HG03354 (cell line): ENCODE measurements at regions not wholly inside any gene's neighbourhood (a gene's known extent, or its start where the extent isn't known, plus 50 kb on each side); places are given as distances from the start of the nearest gene placed in this dataset.
A peak's percentile ranks its signal among the peaks of the same experiment; 100 is the strongest.
"Not testable (repeated sequence)": the region's sequence is repeated elsewhere in the genome, so short reads cannot be mapped to it uniquely, and the experiment has no call there.

ENCODE experiments used
- ATAC-seq: cut with Tn5 transposase; IDR thresholded peaks from one replicate; pipeline ENCODE4 v1.9.1; 2021; ENCODE audit warnings: mild to moderate bottlenecking; ENCODE audit not compliant: unreplicated experiment, poor library complexity, severe bottlenecking

DNA sequence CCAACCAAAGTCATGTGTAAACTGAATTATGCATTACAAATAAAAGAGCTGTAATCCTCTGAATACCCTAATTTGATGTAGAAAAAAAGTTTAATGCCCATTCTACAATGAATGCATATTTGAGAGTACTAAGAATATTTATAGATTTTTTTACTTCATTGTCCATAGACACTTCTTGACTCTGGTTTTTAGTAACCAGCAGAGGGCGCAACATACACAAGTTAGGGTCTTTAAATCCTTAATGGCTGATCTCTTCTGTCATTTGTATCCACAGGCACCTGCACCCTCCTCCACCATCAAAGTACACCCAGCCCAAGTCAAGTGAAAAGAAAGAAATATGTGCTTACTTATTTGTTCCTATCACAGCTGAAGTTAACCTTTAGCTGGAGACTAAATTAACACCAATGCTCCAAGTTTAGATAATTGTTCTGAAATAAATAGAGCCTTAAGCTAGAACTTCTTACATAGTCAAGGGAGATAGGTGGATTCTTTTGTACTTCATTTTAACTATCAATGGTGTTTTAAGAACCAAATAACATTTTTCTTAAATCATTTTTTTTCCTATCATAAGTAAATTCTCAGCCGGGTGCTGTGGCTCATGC, 524.2 kb upstream of the DAB2 start:
- ATAC-seq = peak; percentile 95

DNA sequence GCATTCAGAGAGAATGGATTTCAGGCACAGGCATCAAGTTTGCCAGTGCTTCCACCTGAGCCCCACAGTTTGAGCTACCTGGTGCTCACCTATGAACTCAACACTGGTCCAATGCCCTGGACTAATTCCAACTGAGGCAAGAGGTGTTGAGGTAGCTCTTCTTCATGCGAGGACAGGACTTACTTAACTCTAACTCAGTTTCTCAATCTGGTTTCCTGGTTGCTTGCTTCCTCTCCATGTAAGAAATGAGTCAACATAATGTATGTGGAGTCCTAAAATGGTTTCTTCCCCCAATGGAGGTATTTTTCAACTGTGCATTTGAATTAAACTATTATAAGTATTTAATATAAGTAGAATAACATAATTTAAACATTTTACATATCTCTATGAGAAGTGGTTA, 523.6 kb upstream of the DAB2 start:
- ATAC-seq = no peak

DNA sequence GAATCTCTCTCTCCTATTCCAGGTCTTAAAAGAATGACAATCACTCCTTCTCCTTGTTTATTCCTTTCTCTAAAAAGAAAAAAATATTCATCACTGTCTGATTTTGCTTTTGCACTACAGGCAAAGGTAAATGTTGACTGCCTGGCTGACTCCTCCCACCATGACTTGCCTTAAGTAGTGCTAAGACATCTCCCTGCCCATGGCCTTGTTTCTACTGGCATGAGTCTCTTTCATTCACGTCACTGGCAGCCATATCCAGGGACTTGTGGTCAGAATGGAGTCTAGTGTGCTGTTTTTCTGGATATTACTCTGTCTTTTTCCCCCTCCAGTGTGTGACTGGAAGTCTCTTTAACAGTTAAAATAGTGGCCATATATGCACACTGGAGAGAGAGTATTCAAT, 522.9 kb upstream of the DAB2 start:
- ATAC-seq = no peak

DNA sequence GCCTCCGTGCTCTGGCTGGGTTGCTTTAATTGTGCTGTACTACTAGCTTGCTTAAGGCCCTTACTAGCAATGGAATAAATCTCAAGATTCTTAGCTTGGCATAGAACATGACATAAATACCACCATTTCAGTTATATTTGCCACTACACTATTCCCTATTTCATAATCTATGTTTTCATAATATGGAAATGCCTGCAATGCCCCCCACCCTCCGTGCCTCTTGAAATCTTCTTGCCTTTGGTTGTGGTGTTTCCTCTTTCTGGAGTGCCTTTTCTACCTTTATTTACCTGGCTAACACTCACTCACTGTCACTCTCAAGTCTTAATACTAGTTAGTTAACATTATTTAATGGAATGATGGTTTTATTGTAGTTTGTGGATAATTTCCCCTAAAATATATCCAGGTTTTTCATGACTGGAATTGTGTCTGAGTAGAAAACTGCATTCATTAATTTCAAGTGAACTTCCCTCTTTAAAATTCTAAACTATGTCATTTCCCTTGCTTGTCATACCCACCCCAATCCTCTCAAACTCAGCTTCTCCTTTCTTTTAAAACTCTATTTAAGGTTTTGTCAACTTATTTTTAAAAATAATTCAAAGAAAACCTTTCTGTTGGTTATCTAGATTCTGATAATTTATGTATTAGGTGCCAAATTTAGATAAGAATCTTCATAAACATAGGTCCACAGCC, 521.7 kb upstream of the DAB2 start:
- no peak for ATAC-seq

DNA sequence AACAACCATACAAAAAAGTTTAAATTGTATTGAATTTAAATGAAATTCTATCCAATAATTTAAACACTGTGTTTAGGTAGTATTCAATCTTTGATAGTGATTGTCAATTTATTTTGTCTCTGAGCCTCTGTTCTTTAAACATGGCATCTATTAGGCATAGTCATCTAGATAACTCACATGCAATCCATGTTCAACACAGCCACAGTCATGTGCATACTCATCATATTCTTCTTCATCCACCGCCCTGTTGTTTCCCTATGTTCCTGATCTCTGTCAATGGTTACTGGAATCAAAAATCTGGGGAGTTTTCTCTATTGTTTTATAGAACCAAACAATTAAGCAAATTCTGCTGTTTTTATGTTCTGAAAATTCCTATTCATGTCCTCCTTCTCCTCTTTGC, 521.1 kb upstream of the DAB2 start:
- no peak for ATAC-seq

DNA sequence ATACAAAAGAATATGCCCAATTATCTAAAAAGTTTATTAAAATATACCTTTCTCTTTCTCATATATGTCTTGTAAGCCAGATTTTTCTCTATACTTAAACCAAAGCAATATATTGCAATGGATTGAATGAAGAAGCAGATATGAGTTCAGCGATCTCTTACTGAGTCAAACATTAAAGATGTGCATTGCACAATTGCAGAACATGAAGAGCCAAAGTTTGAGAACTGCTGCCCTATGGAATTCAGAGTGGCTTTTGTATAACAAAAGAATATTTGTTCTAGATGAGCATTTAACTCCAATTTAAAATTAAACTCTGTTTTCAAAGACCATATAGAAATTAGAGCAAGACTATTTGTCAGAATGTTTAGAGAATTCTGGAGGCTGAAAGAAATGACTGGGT, 519.0 kb upstream of the DAB2 start:
- ATAC-seq = no peak

DNA sequence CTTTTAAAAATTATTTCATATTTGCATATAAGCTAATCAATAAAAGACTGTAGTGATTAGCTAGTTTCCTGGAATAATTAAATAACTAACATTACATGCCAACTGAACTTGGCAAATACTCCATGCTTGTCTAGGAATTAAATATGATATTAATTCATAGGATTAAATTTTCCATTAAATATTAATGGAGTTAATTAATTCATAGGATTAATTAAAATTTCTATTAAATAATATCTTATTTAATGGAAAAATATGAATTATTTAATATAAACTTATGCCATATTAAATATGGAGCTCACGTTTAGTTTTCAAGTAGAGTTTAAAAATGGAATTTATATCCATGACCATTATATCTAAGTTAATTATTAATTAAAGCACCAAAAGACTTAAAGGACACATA, 517.8 kb upstream of the DAB2 start:
- no peak for ATAC-seq

DNA sequence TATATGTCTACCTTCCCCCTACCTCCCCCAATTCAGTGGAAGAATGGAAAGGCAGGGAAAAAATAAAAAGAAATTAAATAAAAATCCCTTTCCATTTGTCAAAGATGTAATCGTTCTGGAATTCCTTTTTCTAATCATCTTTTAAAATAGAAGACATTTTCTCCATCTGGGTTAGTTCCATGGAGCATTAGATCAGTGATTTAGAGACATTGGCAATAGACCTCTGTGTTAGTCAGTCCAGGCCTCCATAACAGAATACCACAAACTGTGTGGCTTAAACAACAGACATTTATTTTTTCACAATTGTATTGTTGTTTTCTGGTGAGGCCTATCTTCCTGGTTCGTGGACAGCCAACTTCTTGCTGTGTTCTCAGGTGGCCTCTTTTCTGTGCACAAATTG, 516.6 kb upstream of the DAB2 start:
- no peak for ATAC-seq

DNA sequence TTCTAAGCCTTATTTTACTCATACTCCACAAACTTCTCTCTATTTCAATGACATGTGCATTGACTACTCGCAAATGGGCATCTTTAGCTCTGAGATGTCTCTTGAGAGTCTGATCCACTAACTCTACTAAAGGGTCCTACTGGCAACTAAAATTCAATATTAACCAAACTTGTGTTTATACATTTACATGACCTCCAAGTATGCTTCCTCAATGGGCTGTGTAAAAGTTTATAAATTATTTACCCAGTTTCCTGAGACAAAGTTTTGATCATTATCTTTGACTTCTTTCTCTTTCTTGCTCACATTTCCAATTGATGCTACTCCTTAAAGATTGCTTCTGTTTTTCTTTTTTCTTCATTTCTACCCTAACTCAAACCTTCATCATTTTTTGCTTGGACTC, 510.1 kb upstream of the DAB2 start:
- ATAC-seq = peak; percentile 71

DNA sequence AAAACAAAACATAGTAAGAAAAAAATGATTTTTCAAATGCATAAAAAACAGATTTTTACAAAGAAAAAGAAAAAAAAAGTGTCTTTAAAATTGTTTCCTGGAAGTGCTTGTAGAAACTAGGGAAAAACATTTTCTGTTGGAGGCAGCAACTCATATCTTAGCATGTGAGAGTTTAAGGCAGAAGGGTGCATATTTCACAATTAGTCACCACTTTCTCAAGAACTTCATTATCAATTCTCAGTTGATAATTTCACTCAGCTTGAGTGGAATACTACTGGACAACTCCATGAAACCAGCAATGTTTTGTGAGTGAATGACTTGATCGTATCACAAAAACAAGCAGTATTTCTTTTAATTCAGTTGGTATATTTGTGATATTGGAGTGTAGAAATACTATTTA, 508.3 kb upstream of the DAB2 start:
- ATAC-seq = no peak

DNA sequence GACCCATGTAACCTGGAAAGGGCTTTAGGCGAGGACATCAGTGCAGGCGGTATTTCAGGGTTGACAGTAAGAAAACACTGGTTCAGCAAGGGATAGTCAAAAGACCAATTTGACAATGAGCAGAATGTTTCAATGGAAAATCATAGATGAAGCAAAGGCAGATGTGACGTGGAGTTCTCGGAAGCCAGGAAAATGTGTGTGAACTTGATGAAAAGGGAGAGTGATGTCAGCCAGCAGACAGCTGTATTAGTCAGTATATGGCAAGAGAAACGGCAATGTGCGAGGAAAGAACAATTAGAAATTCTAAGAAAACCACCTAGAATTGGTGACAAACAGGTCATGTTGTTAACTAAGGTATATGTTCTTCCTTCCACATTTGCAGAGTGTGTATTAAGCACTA, 503.9 kb upstream of the DAB2 start:
- no peak for ATAC-seq

DNA sequence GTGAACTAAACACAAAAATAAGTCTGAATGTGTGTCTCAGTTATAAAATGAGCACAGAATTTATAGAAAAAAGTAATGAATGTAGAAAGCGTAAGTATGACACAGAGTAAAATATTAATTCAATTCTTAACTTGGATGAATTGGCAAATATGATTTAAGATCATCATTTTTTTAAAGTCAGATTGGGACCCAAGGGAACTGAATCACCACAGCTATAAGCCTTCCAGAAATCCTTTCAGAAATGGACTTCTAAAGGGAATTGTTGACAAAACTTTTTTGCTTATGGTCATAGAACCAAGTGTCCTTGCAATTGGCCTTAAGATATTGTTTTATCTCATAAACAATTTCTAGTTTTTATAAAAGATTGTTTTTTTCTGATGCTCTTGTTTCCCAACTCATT, 495.1 kb upstream of the DAB2 start:
- ATAC-seq = no peak

DNA sequence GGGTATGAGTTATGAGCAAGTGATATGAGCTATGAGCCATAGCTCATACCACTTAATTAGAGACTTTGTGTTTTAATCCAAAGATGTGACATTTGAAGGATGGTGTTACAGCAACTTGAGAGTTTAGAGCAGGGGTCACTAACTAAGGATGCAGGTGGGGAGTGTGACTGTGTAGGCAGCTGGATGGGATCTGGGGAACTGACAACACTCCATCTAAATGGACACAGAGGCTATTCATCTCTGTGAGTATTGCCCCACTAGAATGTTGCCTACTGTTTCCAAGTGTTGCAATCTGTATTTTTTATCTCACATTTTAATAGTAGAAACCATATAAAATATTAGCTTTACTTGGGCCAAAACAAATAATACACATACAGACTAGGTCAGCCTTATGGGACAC, 488.1 kb upstream of the DAB2 start:
- ATAC-seq = no peak

DNA sequence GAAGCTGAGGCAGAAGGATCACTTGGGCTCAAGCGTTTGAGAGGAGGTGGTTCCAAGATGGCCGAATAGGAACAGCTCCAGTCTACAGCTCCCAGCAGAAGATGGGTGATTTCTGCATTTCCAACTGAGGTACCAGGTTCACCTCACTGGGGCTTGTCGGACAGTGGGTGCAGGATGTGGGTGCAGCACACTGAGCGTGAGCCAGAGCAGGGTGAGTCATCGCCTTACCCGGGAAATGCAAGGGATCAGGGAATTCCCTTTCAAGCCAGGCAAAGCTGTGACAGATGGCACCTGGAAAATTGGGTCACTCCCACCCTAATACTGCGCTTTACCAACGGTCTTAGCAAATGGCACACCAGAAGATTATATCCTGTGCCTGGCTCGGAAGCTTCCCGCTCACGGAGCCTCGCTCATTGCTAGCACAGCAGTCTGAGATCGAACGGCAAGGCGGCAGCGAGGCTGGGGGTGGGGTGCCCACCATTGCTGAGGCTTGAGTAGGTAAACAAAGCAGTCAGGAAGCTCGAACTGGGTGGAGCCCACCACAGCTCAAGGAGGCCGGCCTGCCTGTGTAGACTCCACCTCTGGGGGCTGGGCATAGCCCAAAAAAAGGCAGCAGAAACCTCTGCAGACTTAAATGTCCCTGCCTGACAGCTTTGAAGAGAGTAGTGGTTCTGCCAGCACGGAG, 482.6 kb upstream of the DAB2 start:
- ATAC-seq = not testable (repeated sequence)

DNA sequence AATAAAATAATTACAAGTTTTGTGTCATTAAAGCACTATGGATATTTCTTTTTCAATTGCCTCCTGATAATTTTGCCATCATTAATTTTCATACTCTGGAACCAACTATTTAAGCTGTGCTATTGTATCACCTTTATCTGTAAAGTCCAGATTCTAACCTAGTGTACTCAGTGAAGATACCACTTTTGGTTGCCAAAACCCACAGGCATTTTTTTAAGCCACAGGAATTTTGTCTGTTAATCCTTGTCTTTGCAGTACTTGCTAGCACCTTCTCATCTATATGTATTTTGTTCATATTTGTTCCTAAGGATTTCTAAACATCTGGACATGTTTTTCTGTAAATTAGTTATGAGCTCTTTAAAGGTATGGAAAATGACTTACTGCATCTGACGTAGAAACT, 481.4 kb upstream of the DAB2 start:
- no peak for ATAC-seq

DNA sequence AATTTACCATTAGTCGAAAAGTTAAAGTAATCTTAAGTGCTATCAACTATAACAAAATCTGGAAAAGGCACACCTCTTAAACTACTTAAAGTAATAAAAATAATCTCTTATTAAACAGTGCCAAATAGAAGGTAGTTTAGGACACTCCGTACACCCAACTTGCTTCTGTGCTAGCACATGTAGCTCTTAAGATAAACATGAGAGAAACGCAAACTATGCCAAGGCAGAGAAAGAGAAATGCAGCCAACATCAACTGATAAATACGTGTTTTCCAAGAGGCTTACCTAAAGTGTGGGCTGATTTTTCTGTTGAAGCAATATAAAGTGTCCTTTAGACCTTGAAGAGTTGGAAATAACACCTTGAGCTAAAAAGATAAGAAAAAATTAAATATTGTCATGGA, 480.6 kb upstream of the DAB2 start:
- ATAC-seq = no peak

DNA sequence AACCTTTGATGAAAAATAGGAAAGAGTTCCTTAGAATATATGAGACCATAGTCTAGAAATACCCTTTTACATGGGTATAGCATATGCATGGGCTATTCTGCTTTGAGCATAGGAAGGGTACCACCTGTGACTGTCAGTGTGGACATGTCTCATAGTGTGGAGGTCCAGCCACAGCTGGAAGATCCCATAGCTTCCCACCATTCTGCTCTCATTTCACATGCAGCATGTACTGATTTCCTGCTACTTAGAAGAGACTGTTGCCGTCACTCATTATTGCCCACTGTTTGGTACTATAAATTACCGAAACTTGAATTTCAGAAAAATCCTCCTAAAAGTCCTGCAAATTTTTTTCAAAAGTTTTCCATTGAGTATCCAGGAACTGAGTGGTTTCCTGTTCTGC, 477.8 kb upstream of the DAB2 start:
- ATAC-seq = no peak

DNA sequence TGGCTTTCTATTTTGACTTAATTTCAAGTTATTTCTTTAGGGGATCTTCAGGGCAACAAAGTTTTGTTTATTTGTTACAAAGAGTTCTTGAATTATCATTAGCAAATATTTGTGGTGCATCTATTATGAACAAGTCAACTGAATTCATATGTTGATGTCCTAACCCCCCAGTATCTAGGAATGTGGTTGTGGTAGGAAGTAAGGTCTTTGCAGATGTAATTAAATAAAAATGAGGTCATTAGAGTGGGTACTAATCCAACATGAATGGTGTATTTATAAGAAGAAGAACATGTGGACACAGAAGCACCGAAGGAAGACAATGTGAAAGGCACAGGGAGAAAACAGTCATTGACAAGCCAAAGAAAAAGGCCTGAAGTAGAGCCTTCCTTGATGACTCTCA, 474.0 kb upstream of the DAB2 start:
- no peak for ATAC-seq

DNA sequence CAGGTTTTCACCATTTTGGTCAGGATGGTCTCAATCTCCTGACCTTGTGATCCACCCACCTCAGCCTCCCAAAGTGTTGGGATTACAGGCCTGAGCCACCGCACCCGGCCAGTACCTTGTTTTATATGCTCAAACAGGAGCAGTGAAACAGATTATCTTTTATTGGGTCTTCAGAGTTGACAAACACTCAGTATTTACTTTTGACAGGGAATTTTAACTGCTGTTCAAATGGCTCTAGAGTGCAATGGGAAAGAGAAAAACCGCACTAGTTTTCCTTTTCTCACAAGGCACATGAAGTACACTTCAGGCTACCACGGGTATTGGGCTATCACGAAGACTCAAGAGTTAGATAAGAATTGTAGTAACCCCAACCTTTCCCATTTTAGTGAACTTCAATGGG, 471.9 kb upstream of the DAB2 start:
- ATAC-seq = no peak

DNA sequence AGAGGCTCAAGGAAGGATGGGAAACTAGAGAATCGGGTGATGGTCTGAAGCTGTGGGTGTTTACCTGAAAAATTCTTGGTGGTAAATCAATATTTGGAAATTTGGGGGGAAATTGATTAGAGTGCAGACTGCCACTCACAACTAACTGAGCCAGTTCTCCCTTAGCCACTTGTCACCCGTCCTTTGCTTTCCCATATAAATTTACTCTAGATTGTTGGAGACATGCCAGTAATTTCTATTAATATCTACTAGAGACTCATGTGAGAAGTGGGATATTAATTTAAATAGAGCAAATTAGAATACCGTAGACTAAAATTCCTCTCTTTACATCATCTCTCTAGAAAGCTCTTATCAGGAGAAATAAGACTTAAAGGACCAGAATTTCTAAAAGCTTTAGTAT, 471.3 kb upstream of the DAB2 start:
- ATAC-seq = no peak

DNA sequence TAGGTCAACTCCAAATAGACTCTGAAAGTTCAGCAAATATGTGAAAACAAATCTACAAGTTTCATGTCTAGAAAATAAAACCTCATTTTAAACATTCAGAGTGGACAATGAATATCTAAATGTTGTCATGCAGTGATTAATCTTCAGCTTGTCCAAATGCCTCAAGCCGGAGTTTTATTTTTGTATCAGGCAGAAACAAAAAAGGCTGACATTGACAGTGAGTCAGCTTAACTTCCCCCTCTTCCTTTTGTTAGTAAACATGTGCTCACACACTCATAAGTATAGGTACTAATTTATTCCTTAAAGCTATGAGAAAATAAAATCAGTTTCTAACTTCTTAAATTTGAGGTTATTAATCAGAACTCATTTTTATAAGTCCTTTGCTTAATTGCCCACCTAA, 467.9 kb upstream of the DAB2 start:
- ATAC-seq = no peak
